Fibroblast of lung (primary cell): ENCODE measurements at regions not wholly inside any gene's neighbourhood (a gene's known extent, or its start where the extent isn't known, plus 50 kb on each side); places are given as distances from the start of the nearest gene placed in this dataset.

Experiments
- CTCF ChIP-seq, 2 donors: IDR thresholded peaks in 1 of 2; conservative IDR thresholded peaks in 1 of 2; 1 replicate in 1 of 2; 2 replicates in 1 of 2; pipeline ENCODE4 v1.5.1; 2011 to 2012; ENCODE audit warnings: low read length in 2 of 2, control low read depth in 1 of 2, inconsistent platforms in 1 of 2, low read depth in 1 of 2, mild to moderate bottlenecking in 1 of 2
- EZH2 ChIP-seq: IDR thresholded peaks from 2 replicates; pipeline ENCODE4 v1.5.1; 2012; ENCODE audit warnings: low read length, control low read depth, mild to moderate bottlenecking; ENCODE audit errors: missing control alignments

GRCh38 chr17:5947701-5948180, 122.4 kb upstream of the WSCD1 start:
- no peak for TF ChIP-seq CTCF (conservative IDR thresholded peaks at IDR 0.05 in 1 of 2, IDR thresholded peaks at IDR 0.05 in 1 of 2; ENCODE audit: low read depth in 1 of 2, low read length in 2 of 2)
- no peak for TF ChIP-seq EZH2
